ENCODE measurements at regions not wholly inside any gene's neighbourhood (a gene's known extent, or its start where the extent isn't known, plus 50 kb on each side); places are given as distances from the start of the nearest gene placed in this dataset.

DNA sequence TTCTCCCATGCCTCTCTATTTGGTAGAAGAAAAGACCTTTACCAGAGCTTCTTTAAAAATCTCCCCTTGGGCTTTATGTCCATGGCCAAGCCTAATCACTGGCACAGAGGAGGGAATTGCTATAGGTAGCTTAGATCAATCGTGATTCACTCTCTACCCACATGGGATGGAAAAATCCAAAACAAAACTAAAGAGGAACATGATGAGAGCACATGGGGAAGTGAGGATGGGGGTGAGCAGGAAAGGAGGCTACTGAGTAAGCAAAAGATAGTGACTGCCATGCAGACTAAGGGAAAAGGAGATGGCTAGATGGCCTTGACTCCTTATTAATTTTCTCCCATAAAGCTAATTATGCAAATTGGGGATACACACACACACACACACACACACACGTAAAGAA is 201.2 kb downstream of the HS3ST3A1 start:
- no peaks in the 10 kb centered on the region for H3K36me3 Mint-ChIP-seq (ENCODE audit: low read depth, unreplicated experiment)
- TF ChIP-seq, protein P1, sequence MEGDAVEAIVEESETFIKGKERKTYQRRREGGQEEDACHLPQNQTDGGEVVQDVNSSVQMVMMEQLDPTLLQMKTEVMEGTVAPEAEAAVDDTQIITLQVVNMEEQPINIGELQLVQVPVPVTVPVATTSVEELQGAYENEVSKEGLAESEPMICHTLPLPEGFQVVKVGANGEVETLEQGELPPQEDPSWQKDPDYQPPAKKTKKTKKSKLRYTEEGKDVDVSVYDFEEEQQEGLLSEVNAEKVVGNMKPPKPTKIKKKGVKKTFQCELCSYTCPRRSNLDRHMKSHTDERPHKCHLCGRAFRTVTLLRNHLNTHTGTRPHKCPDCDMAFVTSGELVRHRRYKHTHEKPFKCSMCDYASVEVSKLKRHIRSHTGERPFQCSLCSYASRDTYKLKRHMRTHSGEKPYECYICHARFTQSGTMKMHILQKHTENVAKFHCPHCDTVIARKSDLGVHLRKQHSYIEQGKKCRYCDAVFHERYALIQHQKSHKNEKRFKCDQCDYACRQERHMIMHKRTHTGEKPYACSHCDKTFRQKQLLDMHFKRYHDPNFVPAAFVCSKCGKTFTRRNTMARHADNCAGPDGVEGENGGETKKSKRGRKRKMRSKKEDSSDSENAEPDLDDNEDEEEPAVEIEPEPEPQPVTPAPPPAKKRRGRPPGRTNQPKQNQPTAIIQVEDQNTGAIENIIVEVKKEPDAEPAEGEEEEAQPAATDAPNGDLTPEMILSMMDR (IDR thresholded peaks at IDR 0.05; ENCODE audit: unreplicated experiment) = no peak
- H3K4me1 Mint-ChIP-seq (ENCODE audit: unreplicated experiment) = peaks cover 33% of the 10 kb centered on the region
- H3K4me3 Mint-ChIP-seq (ENCODE audit: unreplicated experiment) = no peak overlapping the region
- no peak overlapping the region for H3K27ac Mint-ChIP-seq (ENCODE audit: unreplicated experiment)
- H3K9me3 Mint-ChIP-seq (ENCODE audit: unreplicated experiment) = no peaks in the 10 kb centered on the region
- DNase-seq (ENCODE audit: low spot score) = no peak
- peaks cover 4% of the 10 kb centered on the region for H3K27me3 Mint-ChIP-seq (ENCODE audit: unreplicated experiment)

DNA sequence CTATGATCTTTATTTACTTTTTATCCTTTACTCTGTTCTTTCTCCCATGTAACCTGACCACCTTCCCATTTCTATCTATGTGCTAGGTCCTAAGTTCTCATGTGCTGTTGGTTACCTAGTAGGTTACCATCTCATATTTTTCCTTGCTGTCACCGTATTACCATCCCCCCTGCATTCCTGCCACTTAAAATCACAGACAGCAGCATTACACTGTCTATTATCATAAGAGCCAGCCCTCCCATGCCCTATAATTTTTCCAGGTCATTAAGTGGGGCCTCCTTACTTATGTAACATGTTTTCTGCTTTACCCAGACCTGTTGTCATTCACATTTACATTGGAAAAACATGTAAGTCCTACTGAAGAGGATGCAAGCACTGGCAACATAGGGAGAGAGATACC is 202.9 kb downstream of the HS3ST3A1 start:
- TF ChIP-seq, protein P1 (IDR thresholded peaks at IDR 0.05; ENCODE audit: unreplicated experiment) = no peak
- no peak for DNase-seq (ENCODE audit: low spot score)
- Mint-ChIP-seq H3K27me3 (ENCODE audit: unreplicated experiment) (peaks cover 2% of the 10 kb centered on the region), H3K4me1 (ENCODE audit: unreplicated experiment) (peaks cover 22% of the 10 kb centered on the region), H3K27ac (ENCODE audit: unreplicated experiment) (no peak overlapping the region), H3K4me3 (ENCODE audit: unreplicated experiment) (no peak overlapping the region), H3K9me3 (ENCODE audit: unreplicated experiment) (no peaks in the 10 kb centered on the region), H3K36me3 (ENCODE audit: low read depth, unreplicated experiment) (no peaks in the 10 kb centered on the region)

DNA sequence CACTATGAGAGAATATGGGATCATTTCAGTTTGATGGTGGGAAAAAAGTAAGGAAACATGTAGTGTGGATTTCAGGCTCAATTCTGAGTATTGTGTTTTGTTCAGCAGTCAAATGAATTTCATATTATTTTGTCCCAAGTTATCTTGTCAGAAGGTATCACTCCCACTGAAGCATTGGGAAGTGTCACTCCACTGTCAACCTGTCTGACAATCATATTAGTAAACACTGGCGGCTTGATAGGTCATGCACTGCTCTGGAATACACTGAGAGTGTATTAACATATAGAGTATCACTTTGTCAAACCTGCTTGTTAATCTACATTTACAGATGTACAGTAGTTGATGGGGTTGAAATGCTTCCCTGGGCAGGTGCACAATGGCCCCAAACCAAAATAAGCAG is 203.6 kb downstream of the HS3ST3A1 start:
- TF ChIP-seq, protein P1 (IDR thresholded peaks at IDR 0.05; ENCODE audit: unreplicated experiment) = no peak
- H3K4me3 Mint-ChIP-seq (ENCODE audit: unreplicated experiment) = no peak overlapping the region
- peaks cover 2% of the 10 kb centered on the region for H3K27me3 Mint-ChIP-seq (ENCODE audit: unreplicated experiment)
- H3K4me1 Mint-ChIP-seq (ENCODE audit: unreplicated experiment) = peaks cover 15% of the 10 kb centered on the region
- DNase-seq (ENCODE audit: low spot score) = no peak
- H3K27ac Mint-ChIP-seq (ENCODE audit: unreplicated experiment) = no peak overlapping the region
- H3K36me3 Mint-ChIP-seq (ENCODE audit: low read depth, unreplicated experiment) = no peaks in the 10 kb centered on the region
- no peaks in the 10 kb centered on the region for H3K9me3 Mint-ChIP-seq (ENCODE audit: unreplicated experiment)

DNA sequence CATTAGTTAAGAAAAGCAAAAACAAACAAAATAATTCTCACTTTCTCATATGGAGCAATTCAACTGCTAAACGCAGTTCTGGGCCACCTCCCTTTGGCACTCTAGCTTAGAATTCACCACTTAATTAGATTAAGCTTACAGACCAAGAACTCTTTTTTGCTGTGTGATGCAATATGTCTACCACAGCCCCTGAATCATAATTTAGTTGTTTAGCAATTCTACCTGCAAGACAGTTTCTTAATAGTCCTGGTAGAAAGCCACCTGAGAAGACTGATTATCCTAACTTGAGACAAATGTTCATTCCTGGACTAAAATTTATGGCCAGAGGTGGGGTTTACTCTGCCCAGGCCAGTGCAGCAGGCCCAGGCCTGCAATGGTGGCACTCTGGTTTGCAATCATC is 205.9 kb downstream of the HS3ST3A1 start:
- Mint-ChIP-seq H3K27ac (ENCODE audit: unreplicated experiment) (no peak overlapping the region), H3K4me3 (ENCODE audit: unreplicated experiment) (no peak overlapping the region), H3K9me3 (ENCODE audit: unreplicated experiment) (no peaks in the 10 kb centered on the region), H3K4me1 (ENCODE audit: unreplicated experiment) (peaks cover 8% of the 10 kb centered on the region), H3K36me3 (ENCODE audit: low read depth, unreplicated experiment) (no peaks in the 10 kb centered on the region), H3K27me3 (ENCODE audit: unreplicated experiment) (peaks cover 2% of the 10 kb centered on the region)
- DNase-seq (ENCODE audit: low spot score) = no peak
- TF ChIP-seq, protein P1 (IDR thresholded peaks at IDR 0.05; ENCODE audit: unreplicated experiment) = no peak

DNA sequence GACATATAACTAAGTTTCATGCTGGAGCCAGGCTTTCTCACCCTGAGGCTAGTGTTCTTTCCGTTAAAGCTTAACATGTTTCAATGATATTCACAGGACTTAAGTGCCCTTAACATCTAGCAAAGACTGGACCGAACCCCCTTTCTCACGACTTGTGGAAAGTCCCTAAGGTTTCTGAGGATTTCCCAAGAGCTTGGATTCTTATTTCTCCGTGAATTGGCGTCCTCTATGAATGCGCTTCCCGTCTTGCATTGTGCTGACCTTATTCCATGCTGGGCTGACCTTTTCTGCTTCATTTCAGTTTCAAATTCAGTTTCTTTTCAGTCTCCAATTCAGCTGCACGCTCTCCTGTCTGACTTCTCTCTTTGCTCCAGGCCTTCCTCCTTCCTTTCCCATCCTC is 206.4 kb downstream of the HS3ST3A1 start:
- Mint-ChIP-seq H3K27ac (ENCODE audit: unreplicated experiment) (no peak overlapping the region), H3K27me3 (ENCODE audit: unreplicated experiment) (peaks cover 2% of the 10 kb centered on the region), H3K4me3 (ENCODE audit: unreplicated experiment) (no peak overlapping the region), H3K4me1 (ENCODE audit: unreplicated experiment) (peaks cover 4% of the 10 kb centered on the region), H3K9me3 (ENCODE audit: unreplicated experiment) (no peaks in the 10 kb centered on the region), H3K36me3 (ENCODE audit: low read depth, unreplicated experiment) (no peaks in the 10 kb centered on the region)
- DNase-seq (ENCODE audit: low spot score) = no peak
- TF ChIP-seq, protein P1 (IDR thresholded peaks at IDR 0.05; ENCODE audit: unreplicated experiment) = no peak
